ENCODE measurements at regions not wholly inside any gene's neighbourhood (a gene's known extent, or its start where the extent isn't known, plus 50 kb on each side); places are given as distances from the start of the nearest gene placed in this dataset.

- no peak overlapping the region for H3K4me3 ChIP-seq (ENCODE audit: low read depth, low read length)
- DNase-seq (ENCODE audit: low read depth), result no peak
- TF ChIP-seq CTCF (IDR thresholded peaks at IDR 0.05; ENCODE audit: low read depth, low read length) (no peak), POLR2A (IDR thresholded peaks at IDR 0.05; ENCODE audit: extremely low read depth, insufficient read length) (no peak), MAX (IDR thresholded peaks at IDR 0.05; ENCODE audit: low read depth, low read length) (no peak), MYC (IDR thresholded peaks at IDR 0.05; ENCODE audit: low read depth, low read length) (no peak)
These were observed 68.8 kb downstream of the GLI2 start for GRCh38 chr2:120804459-120804858.

GRCh38 chr2:120805011-120805410, 69.3 kb downstream of the GLI2 start:
- no peak for DNase-seq (ENCODE audit: low read depth)
- TF ChIP-seq POLR2A (IDR thresholded peaks at IDR 0.05; ENCODE audit: extremely low read depth, insufficient read length) (no peak), MYC (IDR thresholded peaks at IDR 0.05; ENCODE audit: low read depth, low read length) (no peak), MAX (IDR thresholded peaks at IDR 0.05; ENCODE audit: low read depth, low read length) (no peak), CTCF (IDR thresholded peaks at IDR 0.05; ENCODE audit: low read depth, low read length) (no peak)
- H3K4me3 ChIP-seq (ENCODE audit: low read depth, low read length), result no peak overlapping the region

GRCh38 chr2:120805602-120806001, 69.9 kb downstream of the GLI2 start:
- H3K4me3 ChIP-seq (ENCODE audit: low read depth, low read length), result no peak overlapping the region
- TF ChIP-seq MYC (IDR thresholded peaks at IDR 0.05; ENCODE audit: low read depth, low read length), result no peak
- no peak for TF ChIP-seq POLR2A (IDR thresholded peaks at IDR 0.05; ENCODE audit: extremely low read depth, insufficient read length)
- no peak for TF ChIP-seq MAX (IDR thresholded peaks at IDR 0.05; ENCODE audit: low read depth, low read length)
- no peak for TF ChIP-seq CTCF (IDR thresholded peaks at IDR 0.05; ENCODE audit: low read depth, low read length)
- no peak for DNase-seq (ENCODE audit: low read depth)

- TF ChIP-seq MYC (IDR thresholded peaks at IDR 0.05; ENCODE audit: low read depth, low read length) (no peak), POLR2A (IDR thresholded peaks at IDR 0.05; ENCODE audit: extremely low read depth, insufficient read length) (no peak), MAX (IDR thresholded peaks at IDR 0.05; ENCODE audit: low read depth, low read length) (no peak), CTCF (IDR thresholded peaks at IDR 0.05; ENCODE audit: low read depth, low read length) (no peak)
- H3K4me3 ChIP-seq (ENCODE audit: low read depth, low read length), result no peak overlapping the region
- no peak for DNase-seq (ENCODE audit: low read depth)
These were observed 72.1 kb downstream of the GLI2 start for GRCh38 chr2:120807751-120808150.

GRCh38 chr2:120809151-120809550, 73.5 kb downstream of the GLI2 start:
- no peak for DNase-seq (ENCODE audit: low read depth)
- no peak overlapping the region for H3K4me3 ChIP-seq (ENCODE audit: low read depth, low read length)
- TF ChIP-seq CTCF (IDR thresholded peaks at IDR 0.05; ENCODE audit: low read depth, low read length) (no peak), MAX (IDR thresholded peaks at IDR 0.05; ENCODE audit: low read depth, low read length) (no peak), POLR2A (IDR thresholded peaks at IDR 0.05; ENCODE audit: extremely low read depth, insufficient read length) (no peak)

Data from NB4 (cell line).